Frontal cortex (tissue), 3 donors: ENCODE measurements at regions not wholly inside any gene's neighbourhood (a gene's known extent, or its start where the extent isn't known, plus 50 kb on each side); places are given as distances from the start of the nearest gene placed in this dataset.

Experiments used
- DNase-seq, 2 donors: peaks; one replicate each; pipeline ENCODE4 v3.0.0; 2012; ENCODE audit warnings: low spot score in 2 of 2
- FAIRE-seq: peaks from 2 replicates; lab custom pipeline; 2012; peaks lifted over from hg19 to GRCh38; lab: Jason Lieb, UNC
- donor health status: control.
- donor health status: control.
- donor health status: control.

GRCh38 chr1:110766336-110766647 lies 91.6 kb upstream of the KCNA3 start:
- FAIRE-seq (no peak), DNase-seq (no peak)

DNA sequence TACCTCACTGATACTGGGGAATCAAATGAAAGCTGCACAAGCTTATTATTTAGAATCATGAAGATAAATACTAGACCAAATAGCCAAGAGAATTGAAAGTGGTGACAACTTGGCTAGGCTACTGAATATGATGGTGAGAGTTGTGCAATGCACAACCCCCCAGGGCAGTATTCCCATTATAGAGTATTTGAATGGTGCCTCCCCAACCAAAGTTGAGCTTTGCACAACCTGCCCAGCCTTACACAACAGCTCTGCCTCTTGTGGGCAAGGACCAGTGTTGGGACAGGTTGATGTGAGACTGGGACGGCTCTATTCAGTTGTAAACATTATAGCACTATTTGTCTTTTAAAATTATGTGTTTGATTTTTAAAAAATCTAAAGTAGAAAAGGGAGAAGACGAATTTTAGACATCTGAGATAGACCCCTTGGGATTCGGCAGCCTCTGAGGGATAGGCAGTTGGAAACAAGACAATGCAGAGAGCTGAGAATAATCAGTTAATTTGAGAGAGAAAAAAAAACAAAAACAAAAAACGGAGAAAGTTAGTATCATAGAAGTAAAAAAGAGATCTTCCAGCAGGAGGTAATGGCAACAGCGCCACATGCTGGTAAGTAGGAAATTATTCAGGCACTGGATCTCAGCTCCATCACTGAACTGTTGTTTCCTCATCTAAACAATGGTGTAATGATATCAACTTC lies 91.0 kb upstream of the KCNA3 start:
- DNase-seq, result peak; percentile 29 to 45

DNA sequence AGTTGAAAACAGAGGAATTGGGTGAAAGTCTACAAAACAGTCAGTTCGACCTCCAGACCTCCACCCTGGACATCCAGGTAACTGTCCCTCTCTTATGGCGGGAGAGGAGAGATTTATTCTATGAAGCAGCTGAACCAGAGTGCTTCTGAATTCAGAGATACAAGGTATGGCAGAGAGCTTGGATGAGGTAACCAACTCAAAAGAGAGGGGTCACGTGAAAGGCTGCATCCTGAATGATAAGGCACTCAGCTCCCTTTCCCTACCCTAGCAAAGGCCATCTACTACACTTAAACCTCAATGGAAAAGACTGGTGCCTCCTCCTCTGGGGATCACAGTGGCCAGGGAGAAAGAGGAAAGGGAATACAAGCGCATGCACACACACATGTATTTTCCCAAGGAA lies 88.4 kb upstream of the KCNA3 start:
- DNase-seq (no peak), FAIRE-seq (no peak)

More for the DNA sequence above, 91.0 kb upstream of the KCNA3 start:
- peak; percentile 93 for FAIRE-seq

DNA sequence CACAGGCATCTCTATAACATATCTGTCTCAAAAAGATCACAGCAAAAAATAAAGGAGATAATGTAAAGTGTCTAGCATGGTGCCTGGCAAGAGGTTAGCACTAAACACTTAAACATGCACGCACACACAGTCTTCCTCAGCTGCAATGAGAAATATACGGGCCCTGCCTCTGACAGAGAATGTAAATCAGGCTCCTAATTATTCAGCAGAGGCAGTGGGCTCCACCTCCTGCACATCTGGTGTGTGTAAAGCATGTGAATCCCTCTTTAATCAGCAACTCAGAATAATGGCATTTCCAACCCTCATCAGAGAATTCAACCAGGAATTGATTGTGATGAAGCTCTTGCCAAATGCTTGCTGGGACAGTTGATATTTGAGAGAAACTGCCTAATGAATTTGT lies 85.6 kb upstream of the KCNA3 start:
- FAIRE-seq, result no peak
- DNase-seq, result no peak

DNA sequence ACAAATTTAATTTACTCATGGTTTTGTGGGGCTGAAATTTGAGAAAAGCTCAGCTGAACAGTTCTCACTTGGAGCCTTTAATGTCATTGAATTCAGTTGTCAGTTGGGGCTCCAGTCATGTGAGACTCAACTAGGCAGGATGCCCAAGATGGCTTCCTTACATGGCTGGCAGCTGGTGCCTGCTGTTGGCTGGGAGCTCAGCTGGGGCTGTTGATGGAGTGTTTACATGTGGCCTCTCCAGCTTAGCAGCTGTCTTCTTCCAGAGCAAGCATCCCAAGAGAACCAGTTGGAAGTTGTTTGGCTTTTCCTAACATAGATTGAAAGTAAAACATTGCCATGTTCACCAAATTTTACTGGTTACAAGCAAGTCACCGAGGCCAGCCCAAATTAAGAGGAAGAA lies 81.8 kb upstream of the KCNA3 start:
- DNase-seq, result peak in 1 of 2 donors; percentile 9
- FAIRE-seq, result no peak

DNA sequence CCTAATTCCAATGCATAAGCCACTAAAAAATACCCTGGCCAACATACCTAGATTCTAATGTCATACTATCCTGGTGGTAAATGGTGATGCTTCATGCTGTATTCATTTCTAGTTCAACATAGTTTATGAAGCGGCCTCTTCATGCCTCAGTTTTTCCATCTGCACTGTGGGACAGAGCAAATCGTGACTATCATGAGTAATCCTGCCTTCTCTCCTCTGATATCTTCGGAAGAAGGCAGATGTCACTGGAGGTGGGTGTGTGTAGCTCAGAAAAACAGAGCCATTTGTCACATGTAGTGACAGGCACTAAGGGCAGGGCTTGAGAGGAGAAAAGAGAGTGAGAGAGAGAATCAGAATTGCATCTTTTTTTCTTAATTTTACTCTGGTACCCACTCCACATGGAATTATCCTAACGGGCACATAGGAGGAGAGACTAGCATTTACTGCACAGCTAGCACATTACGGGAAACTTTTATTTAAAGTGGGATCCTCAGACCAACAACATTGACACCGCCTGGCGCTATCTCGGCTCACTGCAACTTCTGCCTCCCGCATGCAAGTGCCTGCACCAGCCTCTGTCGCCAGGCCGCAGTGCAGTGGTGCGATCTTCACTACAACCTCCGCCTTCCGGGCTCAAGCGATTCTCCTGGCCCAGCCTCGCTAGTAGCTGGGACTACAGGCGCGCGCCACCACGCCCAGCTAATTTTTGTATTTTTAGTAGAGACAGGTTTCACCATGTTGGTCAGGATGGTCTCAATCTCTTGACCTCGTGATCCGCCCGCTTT lies 78.4 kb upstream of the KCNA3 start:
- FAIRE-seq, result no peak
- no peak for DNase-seq

GRCh38 chr1:110750562-110750961 lies 75.8 kb upstream of the KCNA3 start:
- DNase-seq, result no peak
- FAIRE-seq, result no peak

DNA sequence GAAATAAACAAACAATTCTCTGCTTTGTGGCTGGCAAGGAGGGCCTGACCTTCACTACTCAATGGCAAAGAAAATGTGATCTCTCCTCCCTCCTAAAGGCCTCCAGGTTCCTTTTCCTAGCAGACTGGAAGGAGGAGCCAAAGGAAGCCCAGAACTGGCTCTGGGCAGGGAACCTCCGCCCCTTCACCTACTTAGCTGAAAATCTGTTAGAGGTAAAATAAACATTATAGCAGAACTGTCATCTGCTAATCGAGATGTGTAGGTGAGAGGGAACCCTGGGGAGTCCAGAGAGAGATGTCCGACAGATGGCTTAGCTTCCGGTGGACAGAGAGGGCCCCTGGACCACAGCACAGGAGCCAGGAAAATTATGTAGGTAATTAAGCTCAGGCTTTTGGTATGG lies 75.2 kb upstream of the KCNA3 start:
- no peak for FAIRE-seq
- no peak for DNase-seq

GRCh38 chr1:110746644-110747259 lies 72.0 kb upstream of the KCNA3 start:
- DNase-seq (no peak), FAIRE-seq (no peak)

GRCh38 chr1:110743397-110743796 lies 68.7 kb upstream of the KCNA3 start:
- DNase-seq, result no peak
- FAIRE-seq, result no peak

GRCh38 chr1:110736900-110737605 lies 62.3 kb upstream of the KCNA3 start:
- FAIRE-seq (no peak), DNase-seq (no peak)

DNA sequence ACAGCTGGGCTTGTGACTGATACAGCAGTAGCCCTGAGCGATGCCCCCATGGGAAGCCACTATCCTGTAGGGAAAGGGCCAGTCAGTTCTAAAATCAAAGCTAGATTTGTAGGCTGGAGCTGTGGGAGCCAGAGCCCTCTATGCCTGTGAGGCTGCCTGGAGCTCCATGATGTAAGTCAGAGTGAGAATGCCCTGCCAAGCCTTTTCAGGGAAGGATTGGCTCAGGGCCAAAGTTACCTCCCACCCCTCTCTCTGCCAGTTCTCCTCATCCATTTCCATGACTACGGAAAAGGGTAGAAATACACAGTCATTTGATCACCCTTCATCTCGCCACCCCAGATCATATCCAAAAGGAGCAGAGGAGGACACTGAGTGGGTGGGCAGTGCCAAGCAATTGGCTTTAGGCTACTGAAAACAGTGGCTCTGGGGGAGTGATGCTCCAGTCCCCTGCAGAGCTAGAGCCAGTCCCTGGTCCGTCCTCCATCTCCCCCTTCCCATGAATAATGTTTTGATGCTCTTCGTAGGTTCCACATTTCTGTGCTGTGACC lies 59.5 kb upstream of the KCNA3 start:
- DNase-seq (no peak), FAIRE-seq (no peak)

DNA sequence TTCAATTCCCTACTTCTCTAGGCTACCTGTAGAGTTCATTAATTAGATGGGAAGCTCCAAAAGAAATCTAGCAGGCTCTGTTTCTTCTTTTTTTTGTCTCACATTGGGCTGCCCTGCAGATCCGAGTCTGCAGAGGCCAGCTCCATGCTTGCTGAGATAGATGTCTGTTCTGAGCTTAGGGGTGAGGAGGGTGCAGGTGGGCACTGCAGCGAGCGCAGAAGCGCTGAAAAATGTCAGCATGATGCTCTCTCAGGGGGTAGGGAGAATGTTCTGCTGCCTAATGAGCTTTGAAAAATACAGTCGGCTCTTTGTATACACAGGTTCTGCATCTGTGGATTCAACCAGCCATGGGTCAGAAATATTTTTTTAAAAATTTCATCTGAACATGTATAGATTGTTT lies 56.8 kb upstream of the KCNA3 start:
- DNase-seq, result no peak
- FAIRE-seq, result no peak

GRCh38 chr1:110728388-110729001 lies 53.8 kb upstream of the KCNA3 start:
- FAIRE-seq, result no peak
- DNase-seq, result no peak

DNA sequence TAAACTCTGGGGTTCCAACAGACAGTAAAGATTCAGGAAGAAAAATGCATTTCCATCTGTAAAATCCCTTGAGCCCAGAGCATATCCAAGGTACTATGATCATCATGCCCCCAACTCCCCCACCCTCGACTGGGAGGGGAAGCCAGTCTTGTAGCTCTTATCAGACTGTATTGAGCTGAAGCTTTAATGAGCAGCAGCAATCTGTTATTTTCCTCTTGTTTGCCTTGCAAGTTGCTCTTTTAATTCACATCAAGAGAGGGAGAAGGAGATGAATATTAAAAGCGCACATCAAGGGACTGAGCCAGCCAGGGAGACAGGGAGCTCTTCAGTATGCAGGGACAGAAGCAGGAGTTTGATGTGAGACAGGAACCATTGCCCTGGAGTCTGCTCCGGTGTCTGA lies 52.5 kb upstream of the KCNA3 start:
- DNase-seq, result no peak
- no peak for FAIRE-seq

DNA sequence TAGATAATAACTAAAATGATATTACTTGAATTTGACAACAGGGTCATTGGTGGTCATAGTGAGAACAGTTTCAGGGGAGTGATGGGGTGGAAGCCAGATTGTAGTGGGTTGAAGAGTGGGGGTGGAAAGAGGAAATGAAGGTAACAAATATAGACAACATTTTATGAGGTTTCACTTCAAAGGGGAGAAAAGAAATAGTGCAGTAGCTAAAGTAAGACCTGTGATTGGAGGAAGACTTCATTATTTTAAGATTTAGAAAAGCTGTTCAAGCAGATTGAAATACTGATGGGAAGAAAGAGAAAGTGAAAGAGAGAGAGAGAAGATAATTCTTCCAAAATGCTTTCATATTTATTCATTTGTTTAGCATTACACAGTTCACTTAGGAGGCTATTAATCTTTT lies 52.0 kb upstream of the KCNA3 start:
- FAIRE-seq (no peak), DNase-seq (no peak)
